ENCODE measurements at regions not wholly inside any gene's neighbourhood (a gene's known extent, or its start where the extent isn't known, plus 50 kb on each side); places are given as distances from the start of the nearest gene placed in this dataset.

DNA sequence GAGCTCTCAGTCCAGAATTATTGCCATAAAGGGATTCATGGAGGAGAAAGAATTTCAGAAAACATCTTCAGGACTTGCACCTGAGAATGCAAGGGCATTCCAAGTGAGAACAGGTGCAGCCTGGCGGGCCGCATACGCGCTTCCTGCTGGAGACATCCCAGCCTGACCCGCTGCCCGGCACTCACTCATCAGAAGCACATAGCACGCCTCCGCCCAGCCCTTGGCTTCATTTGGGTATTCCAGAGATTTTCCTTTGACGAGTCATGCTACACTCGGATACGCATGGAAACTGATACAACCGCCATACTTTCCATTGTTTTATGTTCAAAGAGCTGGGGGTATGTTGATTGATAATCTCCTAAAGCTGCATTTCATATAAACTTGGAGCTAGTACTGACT lies 228.0 kb upstream of the ID2 start:
- FAIRE-seq: no peak
- intact Hi-C loops (cut with micrococcal nuclease) (no loop called here), in situ Hi-C loops (cut with MboI) (no loop called here)
- Histone ChIP-seq H2AFZ (ENCODE audit: low read depth, low read length) (no peak overlapping the region), H3K4me2 (ENCODE audit: insufficient read depth, low read length) (no peak overlapping the region), H3K9me3 (replicated peaks; ENCODE audit: control insufficient read depth, insufficient read depth, low read depth, low read length) (no peaks in the 10 kb centered on the region), H3K9me1 (ENCODE audit: control insufficient read depth, insufficient read depth, low read length) (no peaks in the 10 kb centered on the region), H3K27me3 (ENCODE audit: control insufficient read depth in 2 of 2, insufficient read depth in 2 of 2, low read length in 2 of 2) (peaks cover 50 to 69% of the 10 kb centered on the region in 2 experiments), H3K4me1 (replicated peaks in 1 of 2; ENCODE audit: control insufficient read depth in 2 of 2, insufficient read depth in 2 of 2, low read length in 2 of 2) (peaks cover 0 to 5% of the 10 kb centered on the region in 2 experiments; a peak in 1 of 5 replicates), H4K20me1 (replicated peaks; ENCODE audit: control insufficient read depth, insufficient read depth, low read length) (peaks cover 4% of the 10 kb centered on the region; the same call in 1 of the 2 replicates), H3K36me3 (ENCODE audit: control insufficient read depth, insufficient read depth, low read length) (no peaks in the 10 kb centered on the region), H3K79me2 (ENCODE audit: control insufficient read depth, insufficient read depth, low read length) (no peaks in the 10 kb centered on the region), H3K4me3 (no peak overlapping the region), H3K27ac (ENCODE audit: extremely low read depth, low read depth, low read length) (no peak overlapping the region), H3K9ac (ENCODE audit: insufficient read depth in 1 of 2, low read depth in 2 of 2, low read length in 2 of 2) (no peak overlapping the region)
- no peak for DNase-seq (ENCODE audit: extremely low read depth in 1 of 4, low spot score in 3 of 4)
- no peak for ATAC-seq
- ChIA-PET CTCF (ENCODE audit: low intra/inter-chr PET ratio) (no interaction called here), POLR2A (no interaction called here)
- 17% methylated on average over 12 of the region's 12 CpGs for WGBS (ENCODE audit: insufficient coverage, low coverage, missing lambda C conversion rate)
- no peak for TF ChIP-seq ZNF354B (CRISPR knock-in tag; IDR thresholded peaks at IDR 0.05)
- TF ChIP-seq MIER1 (IDR thresholded peaks at IDR 0.05; ENCODE audit: low read depth): no peak
- TF ChIP-seq, protein P1, sequence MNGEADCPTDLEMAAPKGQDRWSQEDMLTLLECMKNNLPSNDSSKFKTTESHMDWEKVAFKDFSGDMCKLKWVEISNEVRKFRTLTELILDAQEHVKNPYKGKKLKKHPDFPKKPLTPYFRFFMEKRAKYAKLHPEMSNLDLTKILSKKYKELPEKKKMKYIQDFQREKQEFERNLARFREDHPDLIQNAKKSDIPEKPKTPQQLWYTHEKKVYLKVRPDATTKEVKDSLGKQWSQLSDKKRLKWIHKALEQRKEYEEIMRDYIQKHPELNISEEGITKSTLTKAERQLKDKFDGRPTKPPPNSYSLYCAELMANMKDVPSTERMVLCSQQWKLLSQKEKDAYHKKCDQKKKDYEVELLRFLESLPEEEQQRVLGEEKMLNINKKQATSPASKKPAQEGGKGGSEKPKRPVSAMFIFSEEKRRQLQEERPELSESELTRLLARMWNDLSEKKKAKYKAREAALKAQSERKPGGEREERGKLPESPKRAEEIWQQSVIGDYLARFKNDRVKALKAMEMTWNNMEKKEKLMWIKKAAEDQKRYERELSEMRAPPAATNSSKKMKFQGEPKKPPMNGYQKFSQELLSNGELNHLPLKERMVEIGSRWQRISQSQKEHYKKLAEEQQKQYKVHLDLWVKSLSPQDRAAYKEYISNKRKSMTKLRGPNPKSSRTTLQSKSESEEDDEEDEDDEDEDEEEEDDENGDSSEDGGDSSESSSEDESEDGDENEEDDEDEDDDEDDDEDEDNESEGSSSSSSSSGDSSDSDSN (IDR thresholded peaks at IDR 0.05; ENCODE audit: borderline replicate concordance in 1 of 2, low read depth in 2 of 2, low read length in 2 of 2): no peak
- no peak for TF ChIP-seq U2AF1 (optimal IDR thresholded peaks at IDR 0.05; ENCODE audit: low read depth, low read length)
- no peak for TF ChIP-seq ETV6 (IDR thresholded peaks at IDR 0.05; ENCODE audit: borderline replicate concordance in 1 of 2, low read depth in 2 of 2, low read length in 1 of 2)
- no peak for TF ChIP-seq ETV6 (CRISPR knock-in tag; IDR thresholded peaks at IDR 0.05; ENCODE audit: borderline replicate concordance)
- no peak for TF ChIP-seq EP300 (IDR thresholded peaks at IDR 0.05; ENCODE audit: low read length)
- no peak for TF ChIP-seq SAFB2 (IDR thresholded peaks at IDR 0.05; ENCODE audit: borderline replicate concordance, low read depth, low read length, severe bottlenecking)
- BruUV-seq (replicated peaks): no TSS peak

Measured in K562 (cell line).